ENCODE measurements at regions not wholly inside any gene's neighbourhood (a gene's known extent, or its start where the extent isn't known, plus 50 kb on each side); places are given as distances from the start of the nearest gene placed in this dataset.

GRCh38 chr18:50458366-50458765, 83.5 kb downstream of the SKA1 start:
- no peak for TF ChIP-seq POLR2A (IDR thresholded peaks at IDR 0.05; ENCODE audit: low read length)
- no peak for TF ChIP-seq GATA1 (IDR thresholded peaks at IDR 0.05; ENCODE audit: low read depth, low read length)
